Mesenchymal stem cell (in vitro differentiated cells and primary cell): ENCODE measurements at regions not wholly inside any gene's neighbourhood (a gene's known extent, or its start where the extent isn't known, plus 50 kb on each side); places are given as distances from the start of the nearest gene placed in this dataset.
A peak's percentile ranks its signal among the peaks of the same experiment; 100 is the strongest.
"Not testable (repeated sequence)": the region's sequence is repeated elsewhere in the genome, so short reads cannot be mapped to it uniquely, and the experiment has no call there.

Experiments used
- DNase-seq: peaks from one replicate; pipeline ENCODE4 v3.0.0-alpha.2; 2013
- H2AFZ ChIP-seq: one replicate; pipeline ENCODE4 v1.6.1; 2013; ENCODE audit warnings: low read depth, mild to moderate bottlenecking, control low read depth, inconsistent platforms, low read length, moderate library complexity
- H2AK5ac ChIP-seq: 2 replicates; pipeline ENCODE4 v1.6.1; 2013; ENCODE audit warnings: low read length, moderate library complexity, mild to moderate bottlenecking, inconsistent platforms; ENCODE audit not compliant: severe bottlenecking
- H2BK120ac ChIP-seq: one replicate; pipeline ENCODE4 v1.6.1; 2013; ENCODE audit warnings: low read depth, mild to moderate bottlenecking, inconsistent platforms, low read length, moderate library complexity
- H2BK12ac ChIP-seq, 2 experiments: one replicate each; pipeline ENCODE4 v1.6.1; 2013; ENCODE audit warnings: inconsistent platforms in 2 of 2, low read length in 2 of 2, mild to moderate bottlenecking in 2 of 2, moderate library complexity in 2 of 2, control low read depth in 1 of 2
- H2BK15ac ChIP-seq: one replicate; pipeline ENCODE4 v1.6.1; 2013; ENCODE audit warnings: mild to moderate bottlenecking, low read depth, inconsistent platforms; ENCODE audit not compliant: poor library complexity, severe bottlenecking
- H2BK5ac ChIP-seq: 2 replicates; pipeline ENCODE4 v1.6.1; 2013; ENCODE audit warnings: low read depth, mild to moderate bottlenecking, low read length, control low read depth, inconsistent platforms; ENCODE audit not compliant: poor library complexity, severe bottlenecking
- H3K14ac ChIP-seq, 2 experiments: one replicate each; pipeline ENCODE4 v1.6.1; 2013; ENCODE audit warnings: inconsistent platforms in 2 of 2, low read length in 2 of 2, control low read depth in 1 of 2, mild to moderate bottlenecking in 1 of 2, moderate library complexity in 1 of 2
- H3K18ac ChIP-seq, 2 experiments: one replicate each; pipeline ENCODE4 v1.6.1; 2013; ENCODE audit warnings: inconsistent platforms in 2 of 2, low read length in 2 of 2, control low read depth in 1 of 2, low read depth in 1 of 2, mild to moderate bottlenecking in 1 of 2
- H3K23ac ChIP-seq, 2 experiments: one replicate each; pipeline ENCODE4 v1.6.1; 2013; ENCODE audit warnings: inconsistent platforms in 2 of 2, low read length in 2 of 2, mild to moderate bottlenecking in 2 of 2, moderate library complexity in 2 of 2, control low read depth in 1 of 2
- H3K27ac ChIP-seq: 2 replicates; pipeline ENCODE4 v1.5.1; 2013; ENCODE audit warnings: mild to moderate bottlenecking, moderate library complexity, low read length, control low read depth, inconsistent platforms; ENCODE audit not compliant: poor library complexity, severe bottlenecking
- H3K27me3 ChIP-seq, 2 experiments: 2 replicates each; pipeline versions ENCODE4 v1.6.1 to v1.7.0; 2013; ENCODE audit warnings: low read length in 2 of 2, mild to moderate bottlenecking in 2 of 2, moderate library complexity in 2 of 2, control low read depth in 1 of 2, inconsistent platforms in 1 of 2; ENCODE audit not compliant: control insufficient read depth in 1 of 2, insufficient read depth in 1 of 2
- H3K36me3 ChIP-seq, 2 experiments: 2 replicates each; pipeline versions ENCODE4 v1.6.1 to v1.7.0; 2013; ENCODE audit warnings: low read length in 2 of 2, control low read depth in 1 of 2, inconsistent platforms in 1 of 2, low read depth in 1 of 2, mild to moderate bottlenecking in 1 of 2; ENCODE audit not compliant: insufficient read depth in 2 of 2, control insufficient read depth in 1 of 2
- H3K4ac ChIP-seq, 2 experiments: one replicate each; pipeline ENCODE4 v1.6.1; 2013; ENCODE audit warnings: inconsistent platforms in 2 of 2, low read length in 2 of 2, mild to moderate bottlenecking in 2 of 2, moderate library complexity in 2 of 2, control low read depth in 1 of 2, low read depth in 1 of 2
- H3K4me1 ChIP-seq: 2 replicates; pipeline ENCODE4 v1.6.1; 2013; ENCODE audit warnings: low read depth, low read length, control low read depth; ENCODE audit not compliant: control insufficient read depth, insufficient read depth
- H3K4me2 ChIP-seq: 2 replicates; pipeline ENCODE4 v1.6.1; 2013; ENCODE audit warnings: low read length, mild to moderate bottlenecking, inconsistent platforms; ENCODE audit not compliant: poor library complexity, severe bottlenecking
- H3K4me3 ChIP-seq, 2 experiments: 2 replicates each; pipeline versions ENCODE4 v1.5.1 to v1.7.0; 2013; ENCODE audit warnings: low read length in 2 of 2, mild to moderate bottlenecking in 2 of 2, control low read depth in 1 of 2, low read depth in 1 of 2; ENCODE audit not compliant: insufficient read depth in 1 of 2
- H3K79me1 ChIP-seq: replicated peaks from 2 replicates; pipeline ENCODE4 v1.6.1; 2013; ENCODE audit warnings: mild to moderate bottlenecking, control low read depth, low read length, inconsistent platforms; ENCODE audit not compliant: poor library complexity, severe bottlenecking
- H3K9ac ChIP-seq: 2 replicates; pipeline ENCODE4 v1.7.0; 2013; ENCODE audit warnings: mild to moderate bottlenecking, low read length, moderate library complexity
- H3K9me3 ChIP-seq: 2 replicates; pipeline ENCODE4 v1.7.0; 2013; ENCODE audit warnings: mild to moderate bottlenecking, low read length; ENCODE audit not compliant: control insufficient read depth
- H4K8ac ChIP-seq: one replicate; pipeline ENCODE4 v1.6.1; 2013; ENCODE audit warnings: inconsistent platforms, mild to moderate bottlenecking, low read length, moderate library complexity
- H4K91ac ChIP-seq: one replicate; pipeline ENCODE4 v1.6.1; 2013; ENCODE audit warnings: mild to moderate bottlenecking, low read length, inconsistent platforms
- WGBS: methylation state at CpG from one replicate; pipeline ENCODE4 v1.1.7; 2013; ENCODE audit warnings: mixed read lengths; 5-methylcytosine and 5-hydroxymethylcytosine counted together

GRCh38 chr6:90358036-90358770, 61.6 kb upstream of the BACH2 start:
- WGBS = 93% methylated on average over 8 of the region's 11 CpGs
- H3K4me1 ChIP-seq, H4K8ac ChIP-seq, H3K4ac ChIP-seq, H3K79me1 ChIP-seq, H2BK5ac ChIP-seq, DNase-seq, H2BK12ac ChIP-seq, H3K14ac ChIP-seq, H3K36me3 ChIP-seq, H2AK5ac ChIP-seq, H4K91ac ChIP-seq, H3K4me2 ChIP-seq, H3K4me3 ChIP-seq, H3K9me3 ChIP-seq, H3K23ac ChIP-seq, H3K27ac ChIP-seq, H2AFZ ChIP-seq, H3K9ac ChIP-seq, H2BK120ac ChIP-seq, H2BK15ac ChIP-seq, H3K18ac ChIP-seq, H3K27me3 ChIP-seq: not testable (repeated sequence)

- no peak overlapping the region for H3K18ac ChIP-seq
These were observed 59.4 kb upstream of the BACH2 start for GRCh38 chr6:90356012-90356421.

GRCh38 chr6:90354961-90355360, 58.3 kb upstream of the BACH2 start:
- H2AFZ ChIP-seq = no peak overlapping the region
- H4K8ac ChIP-seq = no peak overlapping the region
- DNase-seq = no peak
- no peak overlapping the region for H3K4me2 ChIP-seq
- H3K36me3 ChIP-seq = no peaks in the 10 kb centered on the region
- no peaks in the 10 kb centered on the region for H3K9me3 ChIP-seq
- H2BK15ac ChIP-seq = no peak overlapping the region
- H3K18ac ChIP-seq = no peak overlapping the region
- H3K9ac ChIP-seq = no peak overlapping the region
- no peak overlapping the region for H2BK12ac ChIP-seq
- H3K23ac ChIP-seq = no peak overlapping the region
- H2BK120ac ChIP-seq = no peak overlapping the region
- no peak overlapping the region for H3K4ac ChIP-seq
- no peak overlapping the region for H3K27ac ChIP-seq
- H3K79me1 ChIP-seq = no peaks in the 10 kb centered on the region
- H2AK5ac ChIP-seq = no peak overlapping the region
- no peaks in the 10 kb centered on the region for H3K27me3 ChIP-seq
- no peak overlapping the region for H3K4me3 ChIP-seq
- H3K4me1 ChIP-seq = no peaks in the 10 kb centered on the region
- H2BK5ac ChIP-seq = no peak overlapping the region
- H4K91ac ChIP-seq = no peak overlapping the region
- H3K14ac ChIP-seq = no peak overlapping the region

More at GRCh38 chr6:90356012-90356421, 59.4 kb upstream of the BACH2 start:
- Histone ChIP-seq H2BK12ac (no peak overlapping the region), H3K79me1 (no peaks in the 10 kb centered on the region), H3K4me1 (no peaks in the 10 kb centered on the region), H3K9ac (peak overlapping the region; percentile 76), H3K27ac (no peak overlapping the region), H2BK5ac (no peak overlapping the region), H3K23ac (no peak overlapping the region), H4K91ac (no peak overlapping the region), H2AK5ac (no peak overlapping the region), H3K9me3 (no peaks in the 10 kb centered on the region), H2BK120ac (no peak overlapping the region), H2AFZ (no peak overlapping the region), H4K8ac (no peak overlapping the region), H3K4ac (no peak overlapping the region), H3K4me2 (no peak overlapping the region), H3K14ac (no peak overlapping the region), H3K36me3 (no peaks in the 10 kb centered on the region), H2BK15ac (no peak overlapping the region), H3K27me3 (no peaks in the 10 kb centered on the region), H3K4me3 (peak overlapping the region in 1 of 2 experiments; percentile 56)
- DNase-seq = no peak
- WGBS = 84% methylated on average over 12 of the region's 12 CpGs

GRCh38 chr6:90351696-90352095, 55.1 kb upstream of the BACH2 start:
- DNase-seq = peak; percentile 61
- peaks cover 0 to 17% of the 10 kb centered on the region in 2 experiments for H3K27me3 ChIP-seq
- no peaks in the 10 kb centered on the region for H3K36me3 ChIP-seq
- H3K23ac ChIP-seq = no peak overlapping the region
- no peak overlapping the region for H3K9ac ChIP-seq
- H3K27ac ChIP-seq = no peak overlapping the region
- H4K91ac ChIP-seq = no peak overlapping the region
- H3K18ac ChIP-seq = no peak overlapping the region
- H2AK5ac ChIP-seq = no peak overlapping the region
- no peak overlapping the region for H4K8ac ChIP-seq
- no peaks in the 10 kb centered on the region for H3K4me1 ChIP-seq
- H2BK5ac ChIP-seq = no peak overlapping the region
- H3K14ac ChIP-seq = no peak overlapping the region
- H3K9me3 ChIP-seq = no peaks in the 10 kb centered on the region
- no peak overlapping the region for H2BK120ac ChIP-seq
- no peak overlapping the region for H3K4ac ChIP-seq
- 60% methylated on average over 3 of the region's 4 CpGs for WGBS
- H3K4me3 ChIP-seq = no peak overlapping the region
- no peaks in the 10 kb centered on the region for H3K79me1 ChIP-seq
- no peak overlapping the region for H2AFZ ChIP-seq
- H2BK12ac ChIP-seq = no peak overlapping the region
- no peak overlapping the region for H2BK15ac ChIP-seq
- no peak overlapping the region for H3K4me2 ChIP-seq
